GM23338 (cell line): ENCODE measurements at regions not wholly inside any gene's neighbourhood (a gene's known extent, or its start where the extent isn't known, plus 50 kb on each side); places are given as distances from the start of the nearest gene placed in this dataset.

ENCODE experiments used
- ATAC-seq: fragments of 200-7000 bp; cut with Tn5 transposase; 3 replicates; pipeline ENCODE4 v1.9.1; 2020
- DNase-seq: peaks from one replicate; pipeline ENCODE4 v3.0.0-alpha.2; 2015; ENCODE audit warnings: low spot score
- H2AFZ ChIP-seq: fragments of 200-600 bp; sonication (generic); 2 replicates; pipeline ENCODE4 v1.8.0; 2016; ENCODE audit warnings: antibody characterized with exemption, mild to moderate bottlenecking, moderate library complexity
- H3F3A ChIP-seq: fragments of 200-600 bp; sonication (generic); replicated peaks from 2 replicates; pipeline ENCODE4 v1.8.0; 2017; ENCODE audit warnings: antibody characterized with exemption, mixed run types, low read depth
- H3K27ac ChIP-seq: fragments of 200-600 bp; sonication (generic); 2 replicates; pipeline ENCODE4 v1.6.1; 2016; ENCODE audit warnings: low read depth
- H3K27me3 ChIP-seq: fragments of 200-600 bp; sonication (generic); 2 replicates; pipeline ENCODE4 v1.8.0; 2016; ENCODE audit warnings: mild to moderate bottlenecking, mixed run types, moderate library complexity; ENCODE audit not compliant: insufficient read depth
- H3K36me3 ChIP-seq: fragments of 200-600 bp; sonication (generic); 2 replicates; pipeline ENCODE4 v1.8.0; 2016; ENCODE audit warnings: mild to moderate bottlenecking; ENCODE audit not compliant: insufficient read depth
- H3K4me1 ChIP-seq: fragments of 200-600 bp; sonication (generic); 2 replicates; pipeline ENCODE4 v1.8.0; 2016; ENCODE audit warnings: mild to moderate bottlenecking, moderate library complexity; ENCODE audit not compliant: insufficient read depth
- H3K4me2 ChIP-seq: fragments of 200-600 bp; sonication (generic); 2 replicates; pipeline ENCODE4 v1.7.1; 2017; ENCODE audit warnings: mixed run types
- H3K4me3 ChIP-seq: fragments of 200-600 bp; sonication (generic); 2 replicates; pipeline ENCODE4 v1.6.1; 2016; ENCODE audit warnings: mixed run types
- H3K79me2 ChIP-seq: fragments of 200-600 bp; sonication (generic); replicated peaks from 2 replicates; pipeline ENCODE4 v1.8.0; 2017; ENCODE audit warnings: mild to moderate bottlenecking; ENCODE audit not compliant: insufficient read depth
- H3K9me2 ChIP-seq: fragments of 200-600 bp; sonication (generic); 2 replicates; pipeline ENCODE4 v1.8.0; 2017; ENCODE audit not compliant: insufficient read depth
- H4K20me1 ChIP-seq: fragments of 200-600 bp; sonication (generic); replicated peaks from 2 replicates; pipeline ENCODE4 v1.8.0; 2017; ENCODE audit warnings: mild to moderate bottlenecking; ENCODE audit not compliant: insufficient read depth
- H3K27ac Mint-ChIP-seq: 2 replicates; pipeline ENCODE4 v1.8.0; 2020; ENCODE audit warnings: inconsistent platforms, mild to moderate bottlenecking, moderate library complexity, mixed read lengths
- H3K27me3 Mint-ChIP-seq: 3 replicates; pipeline ENCODE4 v1.8.0; 2022; ENCODE audit warnings: low read depth, mild to moderate bottlenecking, moderate library complexity, mixed read lengths, inconsistent platforms; ENCODE audit not compliant: insufficient read depth, poor library complexity
- H3K36me3 Mint-ChIP-seq: 3 replicates; pipeline ENCODE4 v1.8.0; 2021; ENCODE audit warnings: low read depth, mild to moderate bottlenecking, inconsistent platforms, moderate library complexity, mixed read lengths
- H3K4me1 Mint-ChIP-seq: 3 replicates; pipeline ENCODE4 v1.8.0; 2020; ENCODE audit warnings: mild to moderate bottlenecking, inconsistent platforms, mixed read lengths
- H3K4me3 Mint-ChIP-seq: 3 replicates; pipeline ENCODE4 v1.8.0; 2021; ENCODE audit warnings: moderate library complexity, mild to moderate bottlenecking, inconsistent platforms, mixed read lengths
- H3K9me3 Mint-ChIP-seq: 3 replicates; pipeline ENCODE4 v1.8.0; 2020; ENCODE audit warnings: moderate library complexity, mild to moderate bottlenecking, inconsistent platforms, mixed read lengths
- CREB1 ChIP-seq: fragments of 250-450 bp; sonication (Bioruptor Pico); IDR thresholded peaks from 2 replicates; pipeline ENCODE4 v1.5.0; 2020; ENCODE audit warnings: low read depth, mild to moderate bottlenecking, moderate library complexity
- CTCF ChIP-seq, 2 experiments: fragments of 200-600 bp in 1 of 2; sonication (generic) in 1 of 2; conservative IDR thresholded peaks; 2 replicates each; pipeline versions ENCODE4 v1.5.1 to v1.6.1; 2016 to 2017; ENCODE audit warnings: antibody characterized with exemption in 2 of 2, low read depth in 2 of 2, mild to moderate bottlenecking in 2 of 2, moderate library complexity in 1 of 2
- ETS1 ChIP-seq: IDR thresholded peaks from 2 replicates; pipeline ENCODE4 v1.6.1; 2016; ENCODE audit warnings: antibody characterized with exemption
- EZH2 ChIP-seq: fragments of 200-600 bp; sonication (generic); IDR thresholded peaks from one replicate; pipeline ENCODE4 v1.8.0; 2017; ENCODE audit warnings: antibody characterized with exemption, mild to moderate bottlenecking, low read depth; ENCODE audit not compliant: unreplicated experiment
- EZH2phosphoT487 ChIP-seq: fragments of 200-600 bp; sonication (generic); IDR thresholded peaks from one replicate; pipeline ENCODE4 v1.8.1; 2018; ENCODE audit warnings: antibody characterized with exemption; ENCODE audit not compliant: unreplicated experiment
- JUNB ChIP-seq: IDR thresholded peaks from one replicate; pipeline ENCODE4 v1.6.1; 2016; ENCODE audit warnings: antibody characterized with exemption; ENCODE audit not compliant: unreplicated experiment
- NANOG ChIP-seq: IDR thresholded peaks from 2 replicates; pipeline ENCODE4 v1.6.1; 2016; ENCODE audit warnings: antibody characterized with exemption, borderline replicate concordance
- POLR2AphosphoS5 ChIP-seq: IDR thresholded peaks from 2 replicates; pipeline ENCODE4 v1.6.1; 2016; ENCODE audit warnings: antibody characterized with exemption, low read depth
- REST ChIP-seq: IDR thresholded peaks from one replicate; pipeline ENCODE4 v1.6.1; 2018; ENCODE audit warnings: antibody characterized with exemption; ENCODE audit not compliant: unreplicated experiment
- STAT1 ChIP-seq: IDR thresholded peaks from one replicate; pipeline ENCODE4 v1.6.1; 2016; ENCODE audit warnings: antibody characterized with exemption; ENCODE audit not compliant: unreplicated experiment
- ZNF114 ChIP-seq: fragments of 250-450 bp; sonication (Bioruptor Pico); IDR thresholded peaks from 2 replicates; pipeline ENCODE4 v1.5.0; 2020; ENCODE audit warnings: mild to moderate bottlenecking, moderate library complexity
- ZNF331 ChIP-seq: fragments of 250-450 bp; sonication (Bioruptor Pico); IDR thresholded peaks from 2 replicates; pipeline ENCODE4 v1.5.0; 2020; ENCODE audit warnings: low read depth, mild to moderate bottlenecking, moderate library complexity
- ZNF462 ChIP-seq: fragments of 250-450 bp; sonication (Bioruptor Pico); IDR thresholded peaks from 2 replicates; pipeline ENCODE4 v1.5.0; 2020; ENCODE audit warnings: mild to moderate bottlenecking, moderate library complexity

GRCh38 chr15:56835718-56836171, 82.7 kb upstream of the TCF12 start:
- Mint-ChIP-seq H3K27ac (no peak overlapping the region), H3K4me1 (no peaks in the 10 kb centered on the region), H3K27me3 (no peaks in the 10 kb centered on the region), H3K9me3 (no peaks in the 10 kb centered on the region), H3K4me3 (no peak overlapping the region), H3K36me3 (no peaks in the 10 kb centered on the region)
- no peaks in the 10 kb centered on the region for H3K9me2 ChIP-seq
- no peak for ATAC-seq
- no peak overlapping the region for H3K4me3 ChIP-seq
- H3K27me3 ChIP-seq = no peaks in the 10 kb centered on the region
- H3K79me2 ChIP-seq = no peaks in the 10 kb centered on the region
- H2AFZ ChIP-seq = peak overlapping the region; percentile 77; the same call in 1 of the 2 replicates
- no peak overlapping the region for H3K27ac ChIP-seq
- no peak overlapping the region for H3K4me2 ChIP-seq
- no peaks in the 10 kb centered on the region for H3K36me3 ChIP-seq
- no peaks in the 10 kb centered on the region for H3F3A ChIP-seq
- H3K4me1 ChIP-seq = no peaks in the 10 kb centered on the region
- H4K20me1 ChIP-seq = no peaks in the 10 kb centered on the region
- TF ChIP-seq STAT1 = no peak
- no peak for TF ChIP-seq CREB1 (CRISPR knock-in tag)
- no peak for TF ChIP-seq JUNB
- TF ChIP-seq ZNF462 (CRISPR knock-in tag) = no peak
- no peak for TF ChIP-seq ZNF331 (CRISPR knock-in tag)
- TF ChIP-seq REST = no peak
- TF ChIP-seq ETS1 = no peak
- no peak for TF ChIP-seq ZNF114
- no peak for TF ChIP-seq EZH2
- TF ChIP-seq POLR2AphosphoS5 = no peak
- no peak for TF ChIP-seq NANOG
- TF ChIP-seq EZH2phosphoT487 = no peak
- TF ChIP-seq CTCF (conservative IDR thresholded peaks at IDR 0.05; ENCODE audit: low read depth in 2 of 2) = no peak
- DNase-seq = no peak
